HG03442 (cell line): ENCODE measurements at regions not wholly inside any gene's neighbourhood (a gene's known extent, or its start where the extent isn't known, plus 50 kb on each side); places are given as distances from the start of the nearest gene placed in this dataset.
A peak's percentile ranks its signal among the peaks of the same experiment; 100 is the strongest.
"Not testable (repeated sequence)": the region's sequence is repeated elsewhere in the genome, so short reads cannot be mapped to it uniquely, and the experiment has no call there.

ENCODE experiments used
- ATAC-seq: cut with Tn5 transposase; IDR thresholded peaks from one replicate; pipeline ENCODE4 v1.9.1; 2021; ENCODE audit warnings: mild to moderate bottlenecking, moderate library complexity; ENCODE audit not compliant: unreplicated experiment

DNA sequence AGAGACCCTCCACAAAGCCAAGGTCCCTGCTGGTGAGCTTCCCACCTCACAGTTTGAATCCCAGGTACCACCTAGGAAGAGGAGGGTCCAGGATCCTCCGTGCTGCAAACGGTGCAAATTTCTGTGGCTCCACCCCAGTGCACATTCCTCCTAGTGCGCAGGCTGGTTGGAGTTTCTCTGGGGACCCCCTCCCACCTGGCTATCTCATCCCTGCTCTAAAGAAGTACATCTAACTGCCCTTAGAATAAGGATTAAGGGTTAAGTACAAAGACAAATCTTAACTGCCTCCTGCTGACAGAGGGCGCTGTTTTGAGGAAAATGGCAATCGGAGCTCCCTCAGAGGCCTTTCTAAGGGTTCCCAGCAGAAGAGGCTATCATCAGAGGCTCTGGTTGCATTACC lies 109.6 kb upstream of the FSIP2 start:
- ATAC-seq, result peak; percentile 68

DNA sequence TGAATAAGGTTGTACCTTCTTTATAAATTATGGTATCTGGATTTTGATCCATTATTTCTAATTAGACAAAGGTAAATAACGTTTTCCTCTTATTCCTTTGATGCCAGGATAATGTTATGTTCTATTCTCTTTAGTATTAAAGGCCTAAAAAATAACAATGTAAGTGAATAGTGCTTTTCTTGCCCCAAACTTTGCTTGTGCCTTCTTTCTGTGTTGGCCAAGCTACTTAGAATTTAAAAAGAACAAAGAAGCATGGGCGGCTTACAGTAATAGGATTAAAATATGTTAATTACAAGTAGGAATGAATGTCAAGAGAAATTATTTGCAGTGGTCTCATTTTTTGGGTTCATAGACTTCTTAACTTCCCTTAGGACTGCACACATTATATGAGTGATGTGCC lies 105.0 kb upstream of the FSIP2 start:
- no peak for ATAC-seq

DNA sequence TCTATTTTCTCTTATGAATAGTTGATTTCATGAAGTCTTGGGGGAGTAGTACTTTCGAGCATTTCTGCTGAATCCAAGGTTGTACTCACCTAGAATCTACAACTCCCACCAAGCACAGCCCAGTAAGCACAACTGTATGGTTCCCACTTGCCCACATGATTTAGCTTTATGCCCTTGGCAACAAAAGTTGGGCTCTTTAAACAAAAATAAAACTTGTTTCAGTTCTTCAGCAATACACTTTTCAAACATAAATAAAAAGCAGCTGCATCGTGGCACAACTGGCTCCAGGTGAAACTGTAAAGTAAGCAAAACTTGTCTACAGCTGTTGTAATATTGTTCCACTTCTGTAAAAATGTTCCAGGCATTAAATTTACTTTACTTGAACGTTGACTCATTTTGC lies 99.8 kb upstream of the FSIP2 start:
- no peak for ATAC-seq

DNA sequence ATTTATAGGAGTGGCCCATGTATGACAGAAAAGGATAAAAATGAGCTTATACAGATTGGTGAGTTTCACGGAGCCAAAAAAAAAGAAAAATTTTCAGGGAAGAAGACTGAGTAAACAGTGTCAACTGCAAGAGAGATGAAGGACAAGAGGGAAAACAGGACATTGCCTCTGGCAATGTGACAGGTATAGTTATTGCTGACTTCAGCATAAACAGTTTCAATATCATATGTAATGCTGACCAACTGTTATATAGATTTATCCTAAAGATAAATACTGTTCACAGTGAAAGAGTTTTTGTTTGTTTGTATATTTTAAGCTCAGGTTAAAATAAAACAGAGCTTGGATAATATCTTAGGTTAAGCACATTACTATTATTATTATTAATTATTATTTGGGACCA lies 98.0 kb upstream of the FSIP2 start:
- no peak for ATAC-seq

DNA sequence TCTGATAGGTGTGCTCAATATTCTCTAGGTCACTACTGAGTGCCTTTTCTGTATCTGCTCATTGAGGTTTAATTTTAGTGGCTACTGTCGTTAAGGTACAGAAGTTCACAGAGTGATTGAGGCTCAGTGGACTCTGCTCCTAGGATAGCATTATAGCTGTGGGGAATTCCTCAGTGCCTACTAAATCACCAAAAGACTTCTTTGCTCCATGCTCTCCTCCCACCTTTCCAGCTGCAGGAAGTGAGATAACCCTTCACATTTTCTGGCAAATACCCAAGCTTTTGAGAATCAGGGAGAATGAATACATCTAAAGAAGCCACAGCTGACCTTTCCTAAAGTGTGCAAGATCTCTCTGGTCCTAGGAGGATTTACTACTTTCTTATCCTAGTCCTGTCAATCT lies 95.2 kb upstream of the FSIP2 start:
- ATAC-seq, result no peak

DNA sequence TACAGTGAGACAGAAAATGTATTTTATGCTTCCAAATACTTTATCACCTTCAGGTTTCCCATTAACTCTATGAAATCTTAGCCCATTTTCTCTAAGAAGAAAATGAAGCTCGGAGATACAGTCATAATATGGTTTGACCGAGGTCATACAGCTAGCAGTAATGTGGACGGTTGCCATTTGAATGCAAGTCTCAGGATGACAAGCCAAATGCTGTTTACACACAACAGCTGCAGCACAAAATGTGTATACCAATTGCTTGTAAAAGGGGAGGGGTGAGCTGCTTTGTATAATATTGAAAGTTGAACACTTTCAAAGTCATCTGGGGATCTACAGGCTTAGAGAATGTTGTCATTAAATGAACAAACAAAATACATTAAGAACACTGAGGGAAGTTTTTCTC lies 93.8 kb upstream of the FSIP2 start:
- peak; percentile 61 for ATAC-seq

DNA sequence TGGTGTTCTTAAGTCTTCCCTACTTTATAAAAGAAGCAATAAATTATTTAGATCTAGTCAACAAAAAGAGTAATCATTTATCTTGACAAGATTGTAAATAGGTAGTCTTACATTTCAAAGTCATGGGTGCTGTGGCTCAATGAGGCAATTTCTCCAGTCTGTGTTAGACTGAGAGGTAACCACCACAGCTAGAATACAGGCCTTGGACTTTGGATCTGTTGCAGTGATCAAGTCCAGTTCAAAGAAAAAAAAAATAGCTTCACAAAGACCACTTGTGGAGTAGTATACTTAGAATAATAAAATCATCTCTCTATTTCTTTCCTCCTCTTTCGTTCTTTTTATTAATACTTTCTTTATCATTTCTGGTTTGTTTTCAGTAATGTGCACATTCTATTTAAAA lies 93.1 kb upstream of the FSIP2 start:
- ATAC-seq, result no peak

DNA sequence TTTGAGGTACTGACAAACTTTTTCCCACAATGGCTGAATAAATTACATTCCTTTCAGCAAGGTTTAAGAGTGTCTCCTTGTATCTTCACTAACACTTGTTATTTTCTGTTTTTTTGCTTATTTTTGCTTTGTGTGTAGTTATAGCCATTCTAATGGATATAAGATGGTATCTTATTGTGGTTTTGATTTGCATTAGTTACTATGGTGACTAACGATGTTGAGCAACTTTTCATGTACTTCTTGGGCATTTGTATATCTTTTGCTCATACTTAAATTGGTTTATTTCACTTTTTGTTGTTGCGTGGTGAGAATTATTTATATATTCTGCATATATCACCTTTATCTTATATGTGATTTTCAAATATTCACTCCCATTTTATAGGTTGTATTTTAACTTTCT lies 79.9 kb upstream of the FSIP2 start:
- no peak for ATAC-seq

DNA sequence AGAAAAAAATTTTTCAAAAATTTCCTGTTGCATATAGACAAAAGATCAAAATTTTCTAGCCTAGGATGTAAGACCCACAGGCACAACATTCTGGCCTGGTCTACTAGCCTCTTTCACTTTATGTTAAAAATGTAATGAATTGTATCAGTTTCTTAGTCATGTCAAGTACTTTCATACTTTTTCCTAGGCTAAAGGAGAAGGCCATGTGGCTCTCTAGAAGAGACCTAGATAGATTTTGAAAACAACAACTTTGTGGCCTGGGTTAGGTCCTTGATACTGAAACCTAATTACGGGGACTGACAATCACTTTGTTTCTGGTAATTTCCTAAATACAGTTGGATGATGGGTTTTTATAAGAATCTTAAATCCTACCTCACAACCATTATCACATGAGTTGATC lies 74.8 kb upstream of the FSIP2 start:
- no peak for ATAC-seq

DNA sequence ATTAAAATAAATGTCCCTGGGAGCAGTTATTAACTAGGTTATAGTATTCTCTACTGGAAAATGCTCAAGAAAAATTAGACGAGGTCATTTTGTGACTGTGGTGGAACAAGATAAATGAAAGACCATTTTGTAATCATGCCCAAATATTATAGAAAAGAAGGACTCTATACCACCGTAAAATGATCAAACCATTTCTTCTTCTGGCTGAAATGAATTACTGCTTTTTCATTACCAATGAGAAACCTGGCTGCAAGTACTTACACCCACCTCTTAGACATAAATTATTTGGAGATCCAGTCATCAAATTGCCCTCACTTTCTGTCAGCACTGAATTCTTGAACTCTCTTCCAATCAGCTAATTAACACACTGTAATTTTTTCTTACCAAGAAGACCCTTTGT lies 74.2 kb upstream of the FSIP2 start:
- ATAC-seq, result no peak

DNA sequence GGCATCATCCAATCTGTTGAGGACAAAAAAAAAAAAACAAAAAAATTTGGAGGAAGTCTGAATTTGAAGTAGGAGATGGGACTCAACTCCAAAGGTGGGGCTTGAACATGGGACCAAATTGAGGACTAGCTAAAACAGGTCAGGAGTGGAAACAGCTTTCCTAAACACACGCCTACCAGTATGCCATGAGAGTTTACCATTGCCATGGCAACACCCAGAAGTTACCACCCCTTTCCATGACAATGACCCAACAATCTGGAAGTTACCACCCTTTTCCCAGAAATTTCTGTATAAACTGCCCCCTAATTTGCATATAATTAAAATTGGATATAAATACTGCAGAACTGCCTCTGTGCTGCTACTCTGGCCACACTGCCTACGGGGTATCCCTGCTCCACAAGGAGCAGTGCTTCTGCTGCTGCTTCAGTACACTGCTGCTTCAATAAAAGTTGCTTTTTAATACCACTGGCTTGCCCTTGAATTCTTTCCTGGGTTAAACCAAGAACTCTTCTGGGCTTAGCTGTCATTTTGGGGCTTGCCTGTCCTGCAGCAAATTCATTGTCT lies 73.3 kb upstream of the FSIP2 start:
- ATAC-seq, result no peak

DNA sequence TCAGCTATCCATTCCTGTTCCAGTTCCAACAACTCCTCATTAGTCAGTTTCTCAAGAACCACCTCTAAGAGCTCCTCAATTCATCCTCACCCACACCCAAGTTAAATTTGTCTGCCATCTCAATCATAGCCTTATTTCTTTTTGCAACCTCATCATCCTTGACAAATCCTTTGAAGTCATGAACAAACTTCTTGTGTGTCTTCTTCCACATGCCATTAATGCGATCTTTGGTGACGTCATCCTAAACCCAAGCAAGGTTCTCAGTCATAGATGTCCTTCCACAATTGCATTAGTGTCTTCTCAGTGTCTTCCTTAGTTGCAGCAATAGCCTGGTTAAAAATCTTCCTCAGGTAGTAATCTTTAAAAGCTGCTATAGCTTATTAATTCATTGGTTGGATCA lies 71.2 kb upstream of the FSIP2 start:
- ATAC-seq, result no peak

DNA sequence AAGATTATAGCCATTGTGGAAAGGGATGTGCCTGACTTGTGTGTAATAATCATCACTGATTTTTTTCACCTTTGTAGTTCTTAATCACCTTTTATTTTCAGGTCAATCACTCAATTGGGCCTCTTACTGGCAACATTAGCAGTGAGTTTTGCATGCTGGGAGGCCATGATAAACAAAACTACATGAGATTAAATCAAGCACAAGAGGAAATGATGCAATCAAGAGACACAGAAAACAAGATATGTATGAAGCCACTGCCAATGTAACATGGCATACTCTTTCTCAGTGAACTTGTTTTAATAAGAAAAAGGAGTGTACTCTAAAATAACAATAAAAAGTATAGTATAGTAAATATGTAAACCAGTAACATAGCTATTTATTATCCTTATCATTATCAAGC lies 69.9 kb upstream of the FSIP2 start:
- ATAC-seq, result no peak

DNA sequence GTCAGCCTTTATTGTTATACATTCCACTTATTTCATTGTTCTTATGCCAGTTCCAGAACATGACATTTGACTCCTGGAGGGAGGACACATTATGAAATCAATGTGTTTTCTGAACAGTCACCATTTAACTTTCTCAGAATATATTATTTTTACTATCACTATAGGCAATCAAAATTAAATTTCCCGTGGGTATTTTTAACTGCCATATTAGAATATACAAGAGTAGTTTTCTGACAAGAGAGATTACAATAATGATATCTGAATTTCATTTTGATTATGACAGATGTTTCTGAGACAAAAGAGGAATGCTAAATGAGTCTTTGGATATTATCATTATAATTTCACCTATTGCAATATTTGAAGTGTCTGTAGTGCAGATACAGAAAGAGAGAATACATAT lies 64.4 kb upstream of the FSIP2 start:
- ATAC-seq, result no peak

DNA sequence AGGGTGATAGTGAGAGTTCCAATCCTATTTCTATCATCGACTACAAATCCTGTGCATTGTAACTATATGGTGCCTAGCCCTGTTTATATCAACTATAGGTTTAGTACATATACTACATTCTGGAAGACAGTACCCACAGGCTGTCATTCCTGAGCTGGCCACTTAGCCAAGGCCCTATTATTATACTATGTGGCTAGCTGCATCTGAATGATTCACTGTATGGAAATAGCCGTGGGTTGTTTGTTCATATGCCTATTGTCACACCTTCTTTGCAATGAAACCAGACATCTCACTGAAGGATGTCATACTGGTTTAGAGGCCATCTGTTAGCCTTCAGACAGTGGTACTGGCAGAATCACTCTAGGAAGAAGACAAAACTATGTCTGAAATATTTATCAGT lies 62.3 kb upstream of the FSIP2 start:
- no peak for ATAC-seq

DNA sequence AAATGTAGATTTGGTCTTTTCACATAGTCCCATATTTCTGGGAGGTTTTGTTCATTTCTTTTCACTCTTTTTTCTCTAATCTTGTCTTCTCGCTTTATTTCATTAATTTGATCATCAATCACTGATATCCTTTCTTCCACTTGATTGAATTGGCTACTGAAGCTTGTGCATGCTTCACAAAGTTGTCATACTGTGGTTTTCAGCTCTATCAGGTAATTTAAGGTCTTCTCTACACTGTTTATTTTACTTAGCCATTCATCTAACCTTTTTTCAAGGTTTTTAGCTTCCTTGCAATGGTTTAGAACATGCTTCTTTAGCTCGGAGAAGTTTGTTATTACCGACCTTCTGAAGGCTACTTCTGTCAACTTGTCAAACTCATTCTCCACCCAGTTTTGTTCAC lies 51.6 kb upstream of the FSIP2 start:
- not testable (repeated sequence) for ATAC-seq

DNA sequence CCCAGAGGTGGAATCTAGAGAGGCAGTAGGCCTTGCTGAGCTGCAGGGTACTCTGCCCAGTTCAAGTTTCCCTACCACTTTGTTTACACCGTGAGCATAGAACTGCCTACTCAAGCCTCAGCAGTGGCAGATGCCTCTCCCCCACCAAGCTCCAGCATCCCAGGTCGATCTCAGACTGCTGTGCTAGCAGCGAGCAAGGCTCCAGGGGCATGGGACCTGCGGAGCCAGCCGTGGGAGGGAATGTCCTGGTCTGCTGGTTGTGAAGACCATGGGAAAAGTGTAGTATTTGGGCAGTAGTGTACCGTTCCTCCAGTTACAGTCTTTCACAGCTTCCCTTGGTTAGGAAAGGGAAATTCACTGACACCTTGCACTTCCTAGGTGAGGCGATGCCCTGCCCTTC lies 50.6 kb upstream of the FSIP2 start:
- ATAC-seq, result no peak
